HUES6 (cell line): ENCODE measurements at regions not wholly inside any gene's neighbourhood (a gene's known extent, or its start where the extent isn't known, plus 50 kb on each side); places are given as distances from the start of the nearest gene placed in this dataset.
A peak's percentile ranks its signal among the peaks of the same experiment; 100 is the strongest.

ENCODE experiments used
- H3K27ac ChIP-seq: 2 replicates; pipeline ENCODE4 v1.7.0; 2013; ENCODE audit warnings: low read depth, mild to moderate bottlenecking, low read length, inconsistent platforms
- H3K27me3 ChIP-seq: 2 replicates; pipeline ENCODE4 v1.6.1; 2013; ENCODE audit warnings: low read length; ENCODE audit not compliant: control insufficient read depth, insufficient read depth
- H3K36me3 ChIP-seq: 2 replicates; pipeline ENCODE4 v1.6.1; 2013; ENCODE audit warnings: low read length; ENCODE audit not compliant: control insufficient read depth, insufficient read depth
- H3K4me1 ChIP-seq: 2 replicates; pipeline ENCODE4 v1.6.1; 2013; ENCODE audit warnings: low read length; ENCODE audit not compliant: control insufficient read depth, insufficient read depth
- H3K4me3 ChIP-seq: 2 replicates; pipeline ENCODE4 v1.5.1; 2013; ENCODE audit warnings: low read depth, low read length
- H3K9ac ChIP-seq: one replicate; pipeline ENCODE4 v1.6.1; 2013; ENCODE audit warnings: mild to moderate bottlenecking, low read length
- H3K9me3 ChIP-seq: 2 replicates; pipeline ENCODE4 v1.6.1; 2013; ENCODE audit warnings: low read depth, low read length; ENCODE audit not compliant: control insufficient read depth, insufficient read depth

DNA sequence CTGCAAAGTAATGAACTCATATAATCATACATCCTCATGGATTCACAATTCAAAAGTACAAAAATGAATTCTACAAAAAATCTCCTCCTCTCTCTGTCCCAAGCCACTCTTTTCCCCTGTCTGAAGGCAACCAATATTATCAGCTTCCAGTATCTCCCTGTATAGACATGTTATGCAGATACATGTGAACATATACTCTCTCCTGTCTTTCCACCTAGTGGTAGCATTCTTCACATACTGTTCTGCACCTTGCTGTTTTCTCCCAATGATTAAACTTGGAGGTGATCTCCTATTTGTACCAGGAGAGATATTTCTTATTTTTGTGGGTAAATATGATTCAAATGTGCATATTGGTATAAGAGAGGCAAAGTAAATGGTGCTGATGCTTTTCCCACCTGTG, 416.4 kb downstream of the EPM2A start:
- no peak overlapping the region for H3K4me3 ChIP-seq
- no peaks in the 10 kb centered on the region for H3K9me3 ChIP-seq
- H3K27ac ChIP-seq, result no peak overlapping the region
- no peaks in the 10 kb centered on the region for H3K36me3 ChIP-seq
- H3K9ac ChIP-seq, result no peak overlapping the region
- no peaks in the 10 kb centered on the region for H3K27me3 ChIP-seq
- peaks cover 2% of the 10 kb centered on the region; the same call in 1 of the 2 replicates for H3K4me1 ChIP-seq

DNA sequence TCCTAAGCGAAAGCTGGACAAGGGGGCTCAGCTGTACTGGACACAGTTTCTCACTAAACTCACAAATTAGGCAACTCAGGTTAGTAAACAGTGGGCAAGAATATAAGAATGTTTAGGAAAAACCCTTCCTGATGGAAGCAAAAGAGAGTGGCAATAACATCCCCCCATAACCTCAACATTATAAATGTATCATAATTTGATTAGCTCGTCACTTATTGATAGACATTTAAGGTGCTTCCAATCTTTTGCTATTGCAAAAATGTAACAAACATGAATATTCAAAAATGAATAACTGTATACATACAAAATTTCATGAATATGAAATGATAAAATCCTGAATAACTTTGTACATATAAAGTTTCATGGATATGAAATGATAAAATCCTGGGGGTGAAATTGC, 415.7 kb downstream of the EPM2A start:
- Histone ChIP-seq H3K9me3 (no peaks in the 10 kb centered on the region), H3K27ac (no peak overlapping the region)

DNA sequence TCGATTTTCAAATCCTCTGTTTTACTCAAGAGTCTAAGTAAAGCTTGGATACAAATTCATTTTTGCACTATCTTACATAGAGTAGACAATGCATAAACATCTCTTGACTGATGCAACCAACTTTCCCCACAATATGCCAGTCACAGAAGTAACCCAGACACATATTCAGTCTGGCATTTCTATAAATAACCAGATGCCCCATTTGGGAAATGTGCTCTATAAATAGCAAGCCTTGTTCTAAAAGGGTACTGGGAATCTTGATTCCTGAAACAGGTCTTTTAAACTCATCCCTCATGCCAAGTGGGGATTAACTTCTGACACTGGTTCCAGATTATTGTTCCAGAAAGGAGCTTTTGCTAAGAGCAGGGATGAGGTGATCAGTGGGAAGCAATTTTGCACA, 411.7 kb downstream of the EPM2A start:
- Histone ChIP-seq H3K4me1 (no peaks in the 10 kb centered on the region), H3K27ac (no peak overlapping the region), H3K27me3 (no peaks in the 10 kb centered on the region), H3K9ac (no peak overlapping the region), H3K4me3 (no peak overlapping the region), H3K36me3 (no peaks in the 10 kb centered on the region), H3K9me3 (no peaks in the 10 kb centered on the region)

More for the DNA sequence above, 415.7 kb downstream of the EPM2A start:
- Histone ChIP-seq H3K4me1 (peaks cover 2% of the 10 kb centered on the region; the same call in 1 of the 2 replicates), H3K9ac (no peak overlapping the region), H3K4me3 (no peak overlapping the region), H3K27me3 (no peaks in the 10 kb centered on the region), H3K36me3 (no peaks in the 10 kb centered on the region)

DNA sequence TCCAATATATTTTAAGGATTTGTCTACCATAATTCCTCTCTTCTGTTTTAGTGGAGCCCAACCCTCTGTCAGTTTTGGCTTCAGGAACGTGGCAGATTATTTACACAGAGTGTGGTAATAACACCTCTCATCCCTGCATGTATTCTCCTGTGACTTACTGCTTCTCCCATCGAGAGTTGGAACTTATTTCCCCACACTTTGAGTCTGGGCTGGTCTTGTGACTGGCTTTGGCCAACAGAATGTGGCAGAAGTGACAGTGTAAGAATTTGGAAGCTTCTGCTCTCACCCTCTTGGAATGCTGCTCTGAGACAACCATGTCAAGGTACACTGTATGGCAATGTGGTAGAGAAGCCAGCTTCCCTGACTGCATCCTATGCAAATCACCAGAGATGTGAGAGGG, 407.7 kb downstream of the EPM2A start:
- H3K9me3 ChIP-seq, result no peaks in the 10 kb centered on the region
- no peaks in the 10 kb centered on the region for H3K27me3 ChIP-seq
- no peak overlapping the region for H3K9ac ChIP-seq
- no peak overlapping the region for H3K4me3 ChIP-seq
- H3K27ac ChIP-seq, result no peak overlapping the region
- peaks cover 9% of the 10 kb centered on the region; the same call in 1 of the 2 replicates for H3K4me1 ChIP-seq
- H3K36me3 ChIP-seq, result no peaks in the 10 kb centered on the region

DNA sequence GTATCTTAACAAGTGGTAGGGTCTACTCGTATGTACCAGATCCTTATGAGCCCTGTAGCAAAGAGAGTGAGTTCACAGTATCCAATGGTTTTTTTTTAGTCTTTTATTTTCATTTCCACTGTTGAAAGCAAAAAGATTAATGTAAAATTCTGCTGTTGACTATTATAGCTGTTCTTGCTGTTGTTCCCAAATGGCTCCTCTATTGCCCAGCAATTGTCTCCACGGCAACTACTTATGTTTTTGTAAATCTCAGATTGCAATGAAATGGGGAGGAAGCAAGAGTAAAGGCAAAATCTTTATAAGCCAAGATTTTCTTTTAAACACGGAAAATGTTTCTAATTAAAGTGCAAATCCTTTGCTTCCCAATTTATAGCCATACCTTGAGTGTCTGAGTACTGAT, 406.1 kb downstream of the EPM2A start:
- H3K4me1 ChIP-seq, result peaks cover 9% of the 10 kb centered on the region; the same call in 1 of the 2 replicates
- H3K9ac ChIP-seq, result no peak overlapping the region
- H3K9me3 ChIP-seq, result no peaks in the 10 kb centered on the region
- H3K36me3 ChIP-seq, result no peaks in the 10 kb centered on the region
- H3K27me3 ChIP-seq, result no peaks in the 10 kb centered on the region
- no peak overlapping the region for H3K27ac ChIP-seq
- H3K4me3 ChIP-seq, result no peak overlapping the region

DNA sequence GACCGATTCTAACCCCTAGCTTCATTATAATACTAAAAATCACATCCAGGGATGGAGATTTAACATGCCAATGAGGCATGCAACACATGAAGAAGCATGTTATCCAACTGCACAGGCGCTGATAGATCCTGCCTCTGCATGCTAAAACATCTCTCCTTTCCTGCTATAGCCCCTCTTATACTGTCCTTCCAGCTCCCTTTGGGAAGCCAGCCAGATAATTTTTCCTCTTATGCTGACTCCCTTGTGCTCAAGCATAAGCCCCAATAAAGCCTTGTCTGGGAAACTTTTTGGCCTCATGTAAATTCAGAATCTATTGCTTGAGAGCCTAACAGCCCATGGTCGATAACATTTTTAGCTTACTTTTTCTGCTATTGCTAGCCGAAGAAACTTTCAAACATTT, 404.3 kb downstream of the EPM2A start:
- Histone ChIP-seq H3K27ac (no peak overlapping the region), H3K9me3 (no peaks in the 10 kb centered on the region), H3K36me3 (no peaks in the 10 kb centered on the region), H3K4me3 (no peak overlapping the region), H3K4me1 (peaks cover 9% of the 10 kb centered on the region; the same call in 1 of the 2 replicates), H3K9ac (no peak overlapping the region), H3K27me3 (no peaks in the 10 kb centered on the region)

DNA sequence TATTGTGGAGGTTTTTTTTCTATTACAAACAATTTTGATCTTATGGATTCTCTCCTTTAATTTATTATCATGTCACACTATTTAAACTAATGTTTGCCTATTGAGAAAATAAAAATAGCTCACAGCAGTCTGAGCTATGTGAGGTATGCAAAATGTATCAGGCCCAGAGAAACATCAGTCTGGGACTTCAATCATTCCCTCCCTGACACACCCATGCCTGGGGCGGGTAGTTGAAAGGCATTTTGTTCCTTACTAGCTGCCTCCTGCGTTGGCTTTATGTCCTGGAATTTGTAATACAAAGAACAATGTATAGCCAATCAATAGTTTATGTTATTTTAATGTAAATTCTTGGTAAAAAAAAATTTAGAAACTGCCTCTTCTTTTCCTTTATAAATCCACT, 403.3 kb downstream of the EPM2A start:
- Histone ChIP-seq H3K27me3 (no peaks in the 10 kb centered on the region), H3K9me3 (no peaks in the 10 kb centered on the region), H3K27ac (peak overlapping the region; percentile 45; the same call in 1 of the 2 replicates), H3K36me3 (no peaks in the 10 kb centered on the region), H3K4me3 (no peak overlapping the region; the same call in 1 of the 2 replicates), H3K9ac (no peak overlapping the region), H3K4me1 (peaks cover 9% of the 10 kb centered on the region; the same call in 1 of the 2 replicates)

DNA sequence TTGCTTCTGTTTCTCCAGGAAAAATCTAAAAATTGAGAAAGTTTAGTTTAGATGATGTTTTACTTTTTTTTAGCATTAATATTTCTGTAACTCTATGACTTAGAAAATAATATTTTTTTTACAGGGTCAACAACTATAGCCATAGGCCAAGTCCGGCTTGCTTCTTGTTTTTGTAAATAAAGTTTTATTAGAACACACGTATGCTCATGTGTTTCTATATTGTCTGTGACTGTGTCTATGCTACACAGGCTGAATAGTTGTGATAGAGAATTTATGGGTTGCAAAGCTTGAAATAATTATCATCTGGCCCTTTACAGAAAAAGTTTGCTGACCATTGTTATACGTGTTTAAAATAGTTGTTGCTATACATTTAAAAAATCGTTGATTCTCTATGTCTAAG, 399.2 kb downstream of the EPM2A start:
- Histone ChIP-seq H3K36me3 (no peaks in the 10 kb centered on the region), H3K27ac (no peak overlapping the region), H3K9ac (no peak overlapping the region), H3K4me3 (no peak overlapping the region), H3K9me3 (no peaks in the 10 kb centered on the region), H3K27me3 (no peaks in the 10 kb centered on the region), H3K4me1 (peaks cover 9% of the 10 kb centered on the region; the same call in 1 of the 2 replicates)

DNA sequence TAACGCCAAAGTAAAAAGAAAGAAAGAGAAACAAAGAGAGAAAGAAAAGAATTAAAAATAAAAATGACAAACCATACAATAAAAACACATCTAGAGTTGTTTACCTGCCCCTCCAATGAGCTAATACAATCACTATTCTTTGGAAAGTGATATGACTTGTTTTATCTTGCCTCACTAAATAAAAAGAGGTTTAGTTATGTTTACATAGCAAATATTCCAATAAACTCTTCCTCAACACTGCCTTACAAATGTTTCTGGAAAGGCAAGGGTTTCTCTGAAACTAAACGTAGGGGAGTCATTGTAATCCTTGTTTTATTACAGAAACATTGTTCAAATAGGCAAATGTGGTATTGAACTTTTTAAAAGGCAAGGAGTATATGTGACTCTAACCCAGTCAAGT, 396.2 kb downstream of the EPM2A start:
- H3K27ac ChIP-seq, result no peak overlapping the region
- H3K36me3 ChIP-seq, result no peaks in the 10 kb centered on the region
- H3K4me3 ChIP-seq, result no peak overlapping the region
- H3K27me3 ChIP-seq, result no peaks in the 10 kb centered on the region
- H3K9ac ChIP-seq, result no peak overlapping the region
- 0 out of 2 replicates have a peak, but pooled peaks cover 1% of the 10 kb centered on the region for H3K4me1 ChIP-seq
- no peaks in the 10 kb centered on the region for H3K9me3 ChIP-seq

DNA sequence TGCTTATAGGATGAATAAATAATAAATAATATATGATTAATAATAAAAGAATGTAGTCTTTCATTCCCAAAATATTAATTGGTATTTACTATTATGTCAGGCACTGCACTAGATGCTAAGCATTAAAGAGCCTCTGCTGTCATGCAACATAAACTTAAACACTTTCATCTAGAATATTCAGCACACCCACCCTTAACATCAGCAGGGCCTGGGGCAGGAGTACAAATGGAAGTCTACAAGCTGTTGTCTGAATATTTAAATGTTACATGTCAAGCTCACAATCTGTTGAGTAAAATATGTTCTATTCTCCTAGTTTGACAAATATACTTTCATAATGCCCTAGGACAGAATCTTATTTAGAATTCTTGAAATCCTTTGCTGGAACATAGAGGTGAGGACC, 395.1 kb downstream of the EPM2A start:
- H3K4me3 ChIP-seq, result no peak overlapping the region
- no peak overlapping the region for H3K27ac ChIP-seq
- no peaks in the 10 kb centered on the region for H3K36me3 ChIP-seq
- no peak overlapping the region for H3K9ac ChIP-seq
- H3K4me1 ChIP-seq, result 0 out of 2 replicates have a peak, but pooled peaks cover 3% of the 10 kb centered on the region
- H3K9me3 ChIP-seq, result no peaks in the 10 kb centered on the region
- H3K27me3 ChIP-seq, result no peaks in the 10 kb centered on the region

DNA sequence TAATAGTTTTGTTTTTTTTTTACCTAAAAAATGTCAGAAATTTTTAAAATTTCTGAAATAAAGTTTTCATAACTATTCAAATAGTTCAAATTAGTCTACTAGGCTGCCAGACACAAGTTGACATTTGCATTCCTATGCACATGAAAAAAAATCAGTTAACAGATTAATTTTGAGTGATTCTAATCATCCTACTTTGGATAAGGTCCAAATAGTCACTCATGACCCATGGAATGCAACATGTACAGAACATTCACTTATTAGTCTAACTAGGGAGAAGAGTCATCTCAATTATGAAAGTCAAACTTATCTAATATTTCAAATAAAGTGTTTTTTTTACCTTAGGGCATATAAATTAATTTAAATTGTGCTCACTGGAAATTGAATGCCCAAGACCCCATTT, 390.2 kb downstream of the EPM2A start:
- Histone ChIP-seq H3K4me3 (no peak overlapping the region), H3K9ac (no peak overlapping the region), H3K27me3 (no peaks in the 10 kb centered on the region), H3K36me3 (no peaks in the 10 kb centered on the region), H3K4me1 (peaks cover 8% of the 10 kb centered on the region), H3K9me3 (no peaks in the 10 kb centered on the region), H3K27ac (no peak overlapping the region)

DNA sequence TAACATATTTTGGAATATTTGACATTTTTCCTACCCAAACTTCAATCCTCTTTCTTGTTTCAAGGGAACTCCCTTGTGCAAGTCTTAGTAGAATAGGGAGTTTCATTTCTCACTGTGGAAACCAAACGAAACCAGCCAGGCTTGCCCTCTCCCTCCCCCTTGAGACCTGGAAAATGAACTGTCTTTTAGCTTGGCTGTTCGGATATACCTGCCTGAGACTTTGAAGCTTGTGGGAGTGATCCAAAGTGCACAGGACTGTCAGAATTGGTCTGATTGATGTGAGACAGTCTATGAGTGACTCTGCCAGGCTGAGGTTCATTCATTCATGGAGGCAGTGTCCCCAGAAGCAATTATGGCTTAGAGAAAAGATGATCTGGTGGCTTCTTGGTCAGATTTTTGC, 388.1 kb downstream of the EPM2A start:
- Histone ChIP-seq H3K27ac (no peak overlapping the region), H3K4me1 (peaks cover 8% of the 10 kb centered on the region), H3K36me3 (no peaks in the 10 kb centered on the region)

More for the DNA sequence above, 388.1 kb downstream of the EPM2A start:
- Histone ChIP-seq H3K9me3 (no peaks in the 10 kb centered on the region), H3K4me3 (no peak overlapping the region), H3K9ac (no peak overlapping the region), H3K27me3 (no peaks in the 10 kb centered on the region)
